ENCODE measurements at regions not wholly inside any gene's neighbourhood (a gene's known extent, or its start where the extent isn't known, plus 50 kb on each side); places are given as distances from the start of the nearest gene placed in this dataset.

- no peak for TF ChIP-seq CTCF (IDR thresholded peaks at IDR 0.05; ENCODE audit: poor library complexity)
- no peak for TF ChIP-seq EZH2phosphoT487 (IDR thresholded peaks at IDR 0.05; ENCODE audit: low read depth, severe bottlenecking, unreplicated experiment)
- TF ChIP-seq EZH2 (IDR thresholded peaks at IDR 0.05; ENCODE audit: borderline replicate concordance), result no peak
Observed at GRCh38 chr17:15103785-15104184, 161.3 kb downstream of the PMP22 start.

Data from hepatocyte (in vitro differentiated cells).